HEK293 (cell line): ENCODE measurements at regions not wholly inside any gene's neighbourhood (a gene's known extent, or its start where the extent isn't known, plus 50 kb on each side); places are given as distances from the start of the nearest gene placed in this dataset.

Experiments
- CTCF ChIA-PET: fragments of 350-600 bp; formaldehyde crosslinking; extraction: SDS; loops from one replicate; lab custom pipeline; 2021; ENCODE audit warnings: antibody characterized with exemption; lab: Yijun Ruan, JAX
- POLR2A ChIA-PET: fragments of 300-600 bp; formaldehyde crosslinking; extraction: SDS; loops from one replicate; lab custom pipeline; 2020; ENCODE audit warnings: antibody characterized with exemption, inconsistent platforms; lab: Yijun Ruan, JAX
- H3K27ac ChIP-seq: fragments of 200-500 bp; sonication (Bioruptor generic); 2 replicates; pipeline ENCODE4 v1.5.1; 2014; ENCODE audit warnings: low read depth, low read length, control low read depth, inconsistent platforms; ENCODE audit errors: extremely low read depth
- H3K36me3 ChIP-seq, 2 experiments: fragments of 200-500 bp in 1 of 2; sonication (Bioruptor generic) in 1 of 2; 1 replicate in 1 of 2; 2 replicates in 1 of 2; pipeline ENCODE4 v1.5.1; 2014 to 2017; ENCODE audit warnings: inconsistent platforms in 2 of 2, low read length in 2 of 2; ENCODE audit not compliant: control insufficient read depth in 2 of 2, insufficient read depth in 1 of 2
- H3K4me1 ChIP-seq: fragments of 200-500 bp; sonication (Bioruptor generic); 2 replicates; pipeline ENCODE4 v1.5.1; 2014; ENCODE audit warnings: mild to moderate bottlenecking, low read length, inconsistent platforms; ENCODE audit not compliant: control insufficient read depth, insufficient read depth
- H3K4me3 ChIP-seq: 2 replicates; pipeline ENCODE4 v1.5.1; 2011; ENCODE audit warnings: low read depth, mild to moderate bottlenecking, control low read depth, low read length, moderate library complexity
- H3K9me3 ChIP-seq: fragments of 200-500 bp; sonication (Bioruptor generic); 2 replicates; pipeline ENCODE4 v1.5.1; 2014; ENCODE audit warnings: low read depth, low read length, inconsistent platforms; ENCODE audit not compliant: control insufficient read depth, insufficient read depth
- ATF2 ChIP-seq: fragments of 450-650 bp; formaldehyde crosslinking; IDR thresholded peaks from 2 replicates; pipeline ENCODE4 v1.5.1; 2016; ENCODE audit warnings: missing biosample characterization, missing genetic modification characterization, low read depth
- GLIS1 ChIP-seq: fragments of 450-650 bp; formaldehyde crosslinking; IDR thresholded peaks from 2 replicates; pipeline ENCODE4 v1.5.1; 2016; ENCODE audit warnings: missing biosample characterization, missing genetic modification characterization
- HOXC10 ChIP-seq: sonication (generic); formaldehyde crosslinking; IDR thresholded peaks from 2 replicates; pipeline ENCODE4 v1.8.1; 2023; ENCODE audit warnings: mild to moderate bottlenecking, missing genetic modification reagents
- KLF9 ChIP-seq: fragments of 450-650 bp; formaldehyde crosslinking; IDR thresholded peaks from 2 replicates; pipeline ENCODE4 v1.5.1; 2016; ENCODE audit warnings: missing biosample characterization, missing genetic modification characterization, low read depth
- OSR2 ChIP-seq: fragments of 450-650 bp; formaldehyde crosslinking; IDR thresholded peaks from 2 replicates; pipeline ENCODE4 v1.5.1; 2016; ENCODE audit warnings: missing biosample characterization, missing genetic modification characterization
- PRDM6 ChIP-seq: fragments of 450-650 bp; formaldehyde crosslinking; IDR thresholded peaks from 2 replicates; pipeline ENCODE4 v1.5.1; 2017; ENCODE audit warnings: missing biosample characterization, missing genetic modification characterization
- SCRT2 ChIP-seq: fragments of 450-650 bp; formaldehyde crosslinking; IDR thresholded peaks from 2 replicates; pipeline ENCODE4 v1.5.1; 2016; ENCODE audit warnings: missing biosample characterization, missing genetic modification characterization
- ZBTB17 ChIP-seq: fragments of 450-650 bp; formaldehyde crosslinking; IDR thresholded peaks from 2 replicates; pipeline ENCODE4 v1.5.1; 2016; ENCODE audit warnings: missing biosample characterization, missing genetic modification characterization
- ZBTB21 ChIP-seq: fragments of 450-650 bp; formaldehyde crosslinking; IDR thresholded peaks from 2 replicates; pipeline ENCODE4 v1.5.1; 2017; ENCODE audit warnings: missing biosample characterization, missing genetic modification characterization
- ZEB2 ChIP-seq: fragments of 450-650 bp; formaldehyde crosslinking; IDR thresholded peaks from 2 replicates; pipeline ENCODE4 v1.5.1; 2016; ENCODE audit warnings: missing biosample characterization, missing genetic modification characterization
- ZFP3 ChIP-seq: fragments of 450-650 bp; formaldehyde crosslinking; IDR thresholded peaks from 2 replicates; pipeline ENCODE4 v1.5.1; 2016; ENCODE audit warnings: low read depth, missing biosample characterization, missing genetic modification characterization
- ZNF16 ChIP-seq: fragments of 450-650 bp; formaldehyde crosslinking; IDR thresholded peaks from 2 replicates; pipeline ENCODE4 v1.5.1; 2016; ENCODE audit warnings: low read depth, missing biosample characterization, missing genetic modification characterization
- ZNF19 ChIP-seq: fragments of 450-650 bp; formaldehyde crosslinking; IDR thresholded peaks from 2 replicates; pipeline ENCODE4; 2016; ENCODE audit warnings: missing biosample characterization, missing genetic modification characterization, low read depth
- ZNF214 ChIP-seq: fragments of 450-650 bp; formaldehyde crosslinking; IDR thresholded peaks from 2 replicates; pipeline ENCODE4 v1.5.1; 2017; ENCODE audit warnings: missing biosample characterization, mild to moderate bottlenecking, missing genetic modification characterization, borderline replicate concordance
- ZNF23 ChIP-seq: fragments of 450-650 bp; formaldehyde crosslinking; IDR thresholded peaks from 2 replicates; pipeline ENCODE4 v1.5.1; 2016; ENCODE audit warnings: missing biosample characterization, missing genetic modification characterization, borderline replicate concordance
- ZNF24 ChIP-seq: fragments of 450-650 bp; formaldehyde crosslinking; IDR thresholded peaks from 2 replicates; pipeline ENCODE4 v1.5.1; 2016; ENCODE audit warnings: missing biosample characterization, missing genetic modification characterization
- ZNF302 ChIP-seq: fragments of 450-650 bp; formaldehyde crosslinking; IDR thresholded peaks from 2 replicates; pipeline ENCODE4 v1.5.1; 2016; ENCODE audit warnings: missing biosample characterization, missing genetic modification characterization, low read depth
- ZNF311 ChIP-seq: fragments of 450-650 bp; formaldehyde crosslinking; IDR thresholded peaks from 2 replicates; pipeline ENCODE4 v1.5.1; 2017; ENCODE audit warnings: missing biosample characterization, missing genetic modification characterization, borderline replicate concordance
- ZNF341 ChIP-seq: fragments of 450-650 bp; formaldehyde crosslinking; IDR thresholded peaks from 2 replicates; pipeline ENCODE4; 2016; ENCODE audit warnings: low read depth, missing biosample characterization, missing genetic modification characterization
- ZNF362 ChIP-seq: fragments of 450-650 bp; formaldehyde crosslinking; IDR thresholded peaks from 2 replicates; pipeline ENCODE4 v1.5.1; 2016; ENCODE audit warnings: missing biosample characterization, missing genetic modification characterization
- ZNF426 ChIP-seq: fragments of 450-650 bp; formaldehyde crosslinking; IDR thresholded peaks from 2 replicates; pipeline ENCODE4 v1.5.1; 2017; ENCODE audit warnings: missing biosample characterization, missing genetic modification characterization, mild to moderate bottlenecking, inconsistent platforms, moderate library complexity
- ZNF514 ChIP-seq: fragments of 450-650 bp; formaldehyde crosslinking; IDR thresholded peaks from 2 replicates; pipeline ENCODE4 v1.5.1; 2016; ENCODE audit warnings: missing biosample characterization, missing genetic modification characterization
- ZNF548 ChIP-seq: fragments of 450-650 bp; formaldehyde crosslinking; IDR thresholded peaks from 2 replicates; pipeline ENCODE4 v1.5.1; 2016; ENCODE audit warnings: missing biosample characterization, missing genetic modification characterization
- ZNF549 ChIP-seq: fragments of 450-650 bp; IDR thresholded peaks from 2 replicates; pipeline ENCODE4 v1.5.1; 2018; ENCODE audit warnings: missing biosample characterization, missing genetic modification characterization, mild to moderate bottlenecking, inconsistent platforms, moderate library complexity
- ZNF560 ChIP-seq: fragments of 450-650 bp; formaldehyde crosslinking; IDR thresholded peaks from 2 replicates; pipeline ENCODE4 v1.5.1; 2017; ENCODE audit warnings: missing biosample characterization, missing genetic modification characterization, borderline replicate concordance
- ZNF626 ChIP-seq: fragments of 450-650 bp; sonication (Bioruptor Pico); formaldehyde crosslinking; IDR thresholded peaks from 2 replicates; pipeline ENCODE4 v1.5.1; 2018; ENCODE audit warnings: missing biosample characterization, missing genetic modification characterization, inconsistent platforms
- ZNF629 ChIP-seq: fragments of 450-650 bp; formaldehyde crosslinking; IDR thresholded peaks from 2 replicates; pipeline ENCODE4 v1.5.1; 2017; ENCODE audit warnings: missing biosample characterization, missing genetic modification characterization
- ZNF768 ChIP-seq: fragments of 450-650 bp; formaldehyde crosslinking; IDR thresholded peaks from 2 replicates; pipeline ENCODE4 v1.5.1; 2018; ENCODE audit warnings: missing biosample characterization, mild to moderate bottlenecking, missing genetic modification characterization
- ZNF791 ChIP-seq: fragments of 450-650 bp; formaldehyde crosslinking; IDR thresholded peaks from 2 replicates; pipeline ENCODE4 v1.5.1; 2016; ENCODE audit warnings: missing biosample characterization, missing genetic modification characterization
- ZNF792 ChIP-seq: fragments of 450-650 bp; formaldehyde crosslinking; IDR thresholded peaks from 2 replicates; pipeline ENCODE4 v1.5.1; 2016; ENCODE audit warnings: missing biosample characterization, missing genetic modification characterization
- TF ChIP-seq, protein P1 (sequence below): fragments of 450-650 bp; formaldehyde crosslinking; IDR thresholded peaks from 2 replicates; pipeline ENCODE4 v1.5.1; 2016; ENCODE audit warnings: missing biosample characterization, missing genetic modification characterization

DNA sequence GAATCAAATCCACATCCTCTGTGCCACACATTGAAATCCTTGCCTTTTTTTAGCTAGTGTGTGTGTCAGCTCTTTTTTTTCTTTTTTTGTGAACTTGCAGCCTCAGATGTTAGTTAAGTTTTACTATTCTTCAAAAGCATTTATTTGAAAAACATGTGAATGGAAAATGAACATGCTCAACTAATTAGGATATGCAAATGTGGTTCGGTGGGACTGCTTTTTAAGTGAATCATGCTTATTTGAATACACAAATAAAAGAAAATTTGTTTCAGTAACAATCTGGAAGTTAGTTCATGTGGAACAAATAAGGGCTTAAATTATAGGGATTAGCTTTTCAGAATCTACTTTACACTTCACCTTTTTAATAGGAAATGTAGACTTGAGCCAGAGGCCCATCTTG is 751.5 kb upstream of the FAM241A start:
- H3K9me3 ChIP-seq = no peaks in the 10 kb centered on the region
- ChIA-PET CTCF (no interaction called here), POLR2A (no interaction called here)
- H3K27ac ChIP-seq = no peak overlapping the region
- H3K4me1 ChIP-seq = no peaks in the 10 kb centered on the region
- H3K4me3 ChIP-seq = no peak overlapping the region
- TF ChIP-seq ZNF514 (tag by site-specific recombination) = no peak
- TF ChIP-seq, protein P1, sequence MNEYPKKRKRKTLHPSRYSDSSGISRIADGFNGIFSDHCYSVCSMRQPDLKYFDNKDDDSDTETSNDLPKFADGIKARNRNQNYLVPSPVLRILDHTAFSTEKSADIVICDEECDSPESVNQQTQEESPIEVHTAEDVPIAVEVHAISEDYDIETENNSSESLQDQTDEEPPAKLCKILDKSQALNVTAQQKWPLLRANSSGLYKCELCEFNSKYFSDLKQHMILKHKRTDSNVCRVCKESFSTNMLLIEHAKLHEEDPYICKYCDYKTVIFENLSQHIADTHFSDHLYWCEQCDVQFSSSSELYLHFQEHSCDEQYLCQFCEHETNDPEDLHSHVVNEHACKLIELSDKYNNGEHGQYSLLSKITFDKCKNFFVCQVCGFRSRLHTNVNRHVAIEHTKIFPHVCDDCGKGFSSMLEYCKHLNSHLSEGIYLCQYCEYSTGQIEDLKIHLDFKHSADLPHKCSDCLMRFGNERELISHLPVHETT (tag by site-specific recombination) = no peak
- no peak for TF ChIP-seq ZNF19 (tag by site-specific recombination)
- no peak for TF ChIP-seq ZNF768 (tag by site-specific recombination)
- TF ChIP-seq ZNF362 (tag by site-specific recombination) = no peak
- TF ChIP-seq GLIS1 (tag by site-specific recombination) = no peak
- TF ChIP-seq ZNF549 (tag by site-specific recombination) = no peak
- TF ChIP-seq ZNF560 (tag by site-specific recombination) = no peak
- no peak for TF ChIP-seq ZNF311
- no peak for TF ChIP-seq ZNF341
- H3K36me3 ChIP-seq = no peaks in the 10 kb centered on the region

GRCh38 chr4:111398906-111399330 is 746.3 kb upstream of the FAM241A start:
- Histone ChIP-seq H3K9me3 (no peaks in the 10 kb centered on the region), H3K4me3 (no peak overlapping the region), H3K4me1 (peaks cover 3% of the 10 kb centered on the region; the same call in 1 of the 2 replicates), H3K27ac (no peak overlapping the region), H3K36me3 (no peaks in the 10 kb centered on the region)
- POLR2A ChIA-PET = no interaction called here
- CTCF ChIA-PET = interaction anchor here (0.5 kb wide), 1 partner anchor 260 kb away, joined by 3 read pairs; no protein-coding TSS in a partner anchor
- TF ChIP-seq ZNF16 (no peak), HOXC10 (CRISPR knock-in tag) (no peak), ZBTB17 (0 out of 2 replicates have a peak, but pooled peaks have one; percentile 18), ZNF548 (no peak), KLF9 (tag by site-specific recombination) (no peak), ZEB2 (0 out of 2 replicates have a peak, but pooled peaks have one; percentile 33), ZBTB21 (tag by site-specific recombination) (peak; percentile 56; the same call in 1 of the 2 replicates), ZFP3 (tag by site-specific recombination) (no peak), ZNF302 (no peak), ATF2 (tag by site-specific recombination) (peak; percentile 72), ZNF24 (tag by site-specific recombination) (no peak), ZNF629 (tag by site-specific recombination) (0 out of 2 replicates have a peak, but pooled peaks have one; percentile 31), OSR2 (tag by site-specific recombination) (peak; percentile 23; the same call in 1 of the 2 replicates), ZNF792 (no peak), ZNF214 (tag by site-specific recombination) (no peak), PRDM6 (peak; percentile 36; the same call in 1 of the 2 replicates), SCRT2 (tag by site-specific recombination) (peak; percentile 69), ZNF426 (tag by site-specific recombination) (no peak), ZNF626 (tag by site-specific recombination) (no peak), ZNF23 (tag by site-specific recombination) (no peak), ZNF791 (tag by site-specific recombination) (no peak)
